OCI-LY7 (cell line): ENCODE measurements at regions not wholly inside any gene's neighbourhood (a gene's known extent, or its start where the extent isn't known, plus 50 kb on each side); places are given as distances from the start of the nearest gene placed in this dataset.

ENCODE experiments used
- BruUV-seq: library from RNA; stranded (reverse); fragments of 400-500 nt; replicated peaks from 2 replicates; lab custom pipeline; 2021; lab: Mats Ljungman, UMichigan
- CTCF ChIA-PET: fragments of 300-600 bp; sonication (Branson Sonifier 250); formaldehyde crosslinking; loops from one replicate; lab custom pipeline; 2022; ENCODE audit warnings: antibody characterized with exemption; ENCODE audit not compliant: unreplicated experiment; lab: Charles Lee
- POLR2A ChIA-PET: fragments of 300-600 bp; sonication (Branson Sonifier 250); formaldehyde crosslinking; loops from one replicate; lab custom pipeline; 2022; ENCODE audit warnings: antibody characterized with exemption; lab: Charles Lee
- DNase-seq: peaks from one replicate; pipeline ENCODE4 v3.0.0-alpha.2; 2015; ENCODE audit warnings: low spot score
- H2AFZ ChIP-seq: fragments of 200-600 bp; sonication (generic), shearing (Covaris generic); 2 replicates; pipeline ENCODE4 v1.6.1; 2014; ENCODE audit warnings: mild to moderate bottlenecking, antibody characterized with exemption, low read length, moderate library complexity
- H3K27ac ChIP-seq: fragments of 200-600 bp; sonication (generic); 2 replicates; pipeline ENCODE4 v1.5.1; 2014; ENCODE audit warnings: mixed run types, low read depth, mild to moderate bottlenecking, moderate library complexity, low read length, inconsistent platforms; ENCODE audit not compliant: poor library complexity, severe bottlenecking
- H3K36me3 ChIP-seq: fragments of 200-600 bp; sonication (generic); 2 replicates; pipeline ENCODE4 v1.6.1; 2014; ENCODE audit warnings: mild to moderate bottlenecking, antibody characterized with exemption, low read length, moderate library complexity, mixed read lengths; ENCODE audit not compliant: insufficient read depth
- H3K4me1 ChIP-seq: fragments of 200-600 bp; sonication (generic); 2 replicates; pipeline ENCODE4 v1.5.1; 2014; ENCODE audit warnings: mild to moderate bottlenecking, low read length; ENCODE audit not compliant: insufficient read depth, poor library complexity, severe bottlenecking
- H3K4me2 ChIP-seq: fragments of 200-600 bp; sonication (generic); 2 replicates; pipeline ENCODE4 v1.6.1; 2014; ENCODE audit warnings: mild to moderate bottlenecking, low read length
- H3K4me3 ChIP-seq: fragments of 200-600 bp; sonication (generic); 2 replicates; pipeline ENCODE4 v1.5.1; 2014; ENCODE audit warnings: mild to moderate bottlenecking, low read depth, low read length; ENCODE audit not compliant: poor library complexity, severe bottlenecking
- H3K79me2 ChIP-seq: fragments of 200-600 bp; sonication (generic); 2 replicates; pipeline ENCODE4 v1.6.1; 2016; ENCODE audit warnings: low read depth, mild to moderate bottlenecking, low read length, moderate library complexity, mixed read lengths; ENCODE audit not compliant: insufficient read depth
- H3K9me2 ChIP-seq: fragments of 200-600 bp; sonication (generic); 2 replicates; pipeline ENCODE4 v1.6.1; 2016; ENCODE audit warnings: mild to moderate bottlenecking, low read length, mixed read lengths; ENCODE audit not compliant: insufficient read depth
- H3K9me3 ChIP-seq: fragments of 200-600 bp; sonication (generic); 2 replicates; pipeline ENCODE4 v1.6.1; 2014; ENCODE audit warnings: mild to moderate bottlenecking, mixed run types, low read length, mixed read lengths
- H4K20me1 ChIP-seq: fragments of 200-600 bp; sonication (generic); 2 replicates; pipeline ENCODE4 v1.6.1; 2014; ENCODE audit warnings: mild to moderate bottlenecking, antibody characterized with exemption, low read length, moderate library complexity, mixed read lengths; ENCODE audit not compliant: insufficient read depth
- EZH2phosphoT487 ChIP-seq: fragments of 200-600 bp; sonication (generic); IDR thresholded peaks from 2 replicates; pipeline ENCODE4 v1.6.1; 2018; ENCODE audit warnings: low read depth, borderline replicate concordance, mild to moderate bottlenecking, mixed run types, antibody characterized with exemption, low read length, moderate library complexity, mixed read lengths
- intact Hi-C: fragments of 100-400 bp; cut with micrococcal nuclease; formaldehyde crosslinking; loops from one replicate; pipeline ENCODE4 v1.10.0; 2022; ENCODE audit not compliant: unreplicated experiment
- TF ChIP-seq, protein P1 (sequence below): fragments of 200-600 bp; sonication (generic); conservative IDR thresholded peaks from 2 replicates; pipeline ENCODE4 v1.5.1; 2014; ENCODE audit warnings: mild to moderate bottlenecking, antibody characterized with exemption, low read length, moderate library complexity, mixed read lengths

DNA sequence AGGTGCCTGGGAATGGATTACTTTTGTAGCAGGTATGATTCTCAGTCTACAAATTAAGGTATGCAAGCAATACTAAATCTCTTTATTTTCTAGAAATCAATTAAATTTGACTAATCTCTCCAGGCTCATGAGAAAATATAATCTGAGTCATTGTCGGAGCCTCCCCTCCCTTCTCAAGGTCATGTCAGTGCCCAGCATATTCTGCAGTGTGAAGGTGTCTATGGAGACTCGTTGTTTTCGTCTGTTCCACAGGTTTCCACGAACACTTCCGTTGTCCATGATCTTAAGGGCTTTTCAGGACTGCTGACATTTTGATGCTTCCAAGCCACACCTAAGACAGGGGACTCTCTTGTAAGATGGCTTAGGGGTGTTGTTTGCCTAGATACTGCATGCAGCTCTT, 56.6 kb upstream of the SCOC start:
- TF ChIP-seq EZH2phosphoT487 = no peak
- TF ChIP-seq, protein P1, sequence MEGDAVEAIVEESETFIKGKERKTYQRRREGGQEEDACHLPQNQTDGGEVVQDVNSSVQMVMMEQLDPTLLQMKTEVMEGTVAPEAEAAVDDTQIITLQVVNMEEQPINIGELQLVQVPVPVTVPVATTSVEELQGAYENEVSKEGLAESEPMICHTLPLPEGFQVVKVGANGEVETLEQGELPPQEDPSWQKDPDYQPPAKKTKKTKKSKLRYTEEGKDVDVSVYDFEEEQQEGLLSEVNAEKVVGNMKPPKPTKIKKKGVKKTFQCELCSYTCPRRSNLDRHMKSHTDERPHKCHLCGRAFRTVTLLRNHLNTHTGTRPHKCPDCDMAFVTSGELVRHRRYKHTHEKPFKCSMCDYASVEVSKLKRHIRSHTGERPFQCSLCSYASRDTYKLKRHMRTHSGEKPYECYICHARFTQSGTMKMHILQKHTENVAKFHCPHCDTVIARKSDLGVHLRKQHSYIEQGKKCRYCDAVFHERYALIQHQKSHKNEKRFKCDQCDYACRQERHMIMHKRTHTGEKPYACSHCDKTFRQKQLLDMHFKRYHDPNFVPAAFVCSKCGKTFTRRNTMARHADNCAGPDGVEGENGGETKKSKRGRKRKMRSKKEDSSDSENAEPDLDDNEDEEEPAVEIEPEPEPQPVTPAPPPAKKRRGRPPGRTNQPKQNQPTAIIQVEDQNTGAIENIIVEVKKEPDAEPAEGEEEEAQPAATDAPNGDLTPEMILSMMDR = no peak
- Histone ChIP-seq H3K4me1 (no peaks in the 10 kb centered on the region), H3K9me3 (no peaks in the 10 kb centered on the region), H3K9me2 (no peaks in the 10 kb centered on the region), H3K36me3 (no peaks in the 10 kb centered on the region), H3K79me2 (no peaks in the 10 kb centered on the region), H3K4me3 (no peak overlapping the region), H2AFZ (no peak overlapping the region), H3K4me2 (no peak overlapping the region), H3K27ac (no peak overlapping the region), H4K20me1 (no peaks in the 10 kb centered on the region)
- no TSS peak for BruUV-seq
- ChIA-PET CTCF (no interaction called here), POLR2A (no interaction called here)
- DNase-seq = no peak
- intact Hi-C loops = no loop called here

DNA sequence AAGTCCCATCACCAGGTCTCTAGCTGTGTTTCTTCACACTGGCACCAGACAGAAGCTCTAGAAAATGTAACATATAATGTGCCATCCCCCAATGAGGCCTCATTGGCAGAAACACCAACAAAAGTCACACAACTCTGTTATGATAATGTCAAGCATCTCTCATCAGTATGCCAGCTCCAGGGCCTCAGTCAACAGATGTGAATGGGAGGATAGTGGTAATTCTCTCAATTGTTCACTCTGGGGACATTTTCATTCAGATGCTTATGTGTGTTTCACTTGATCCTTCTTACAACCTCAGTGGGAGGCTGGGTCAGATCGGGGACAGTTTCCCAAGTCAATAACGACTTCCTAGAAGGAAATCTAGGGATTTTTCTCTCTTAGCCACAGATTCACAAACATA, 57.5 kb upstream of the SCOC start:
- no peak for DNase-seq
- H3K36me3 ChIP-seq = no peaks in the 10 kb centered on the region
- intact Hi-C loops = no loop called here
- no peak overlapping the region for H3K27ac ChIP-seq
- TF ChIP-seq, protein P1 = no peak
- TF ChIP-seq EZH2phosphoT487 = no peak
- no peaks in the 10 kb centered on the region for H3K79me2 ChIP-seq
- H4K20me1 ChIP-seq = no peaks in the 10 kb centered on the region
- ChIA-PET CTCF (no interaction called here), POLR2A (interaction anchor here (0.6 to 0.8 kb wide), 2 partner anchors 70 to 233 kb away, joined by 3 read pairs; no protein-coding TSS in a partner anchor)
- BruUV-seq = no TSS peak
- H3K4me1 ChIP-seq = no peaks in the 10 kb centered on the region
- H3K9me3 ChIP-seq = no peaks in the 10 kb centered on the region
- H2AFZ ChIP-seq = no peak overlapping the region
- no peak overlapping the region for H3K4me3 ChIP-seq
- H3K4me2 ChIP-seq = no peak overlapping the region
- no peaks in the 10 kb centered on the region for H3K9me2 ChIP-seq

DNA sequence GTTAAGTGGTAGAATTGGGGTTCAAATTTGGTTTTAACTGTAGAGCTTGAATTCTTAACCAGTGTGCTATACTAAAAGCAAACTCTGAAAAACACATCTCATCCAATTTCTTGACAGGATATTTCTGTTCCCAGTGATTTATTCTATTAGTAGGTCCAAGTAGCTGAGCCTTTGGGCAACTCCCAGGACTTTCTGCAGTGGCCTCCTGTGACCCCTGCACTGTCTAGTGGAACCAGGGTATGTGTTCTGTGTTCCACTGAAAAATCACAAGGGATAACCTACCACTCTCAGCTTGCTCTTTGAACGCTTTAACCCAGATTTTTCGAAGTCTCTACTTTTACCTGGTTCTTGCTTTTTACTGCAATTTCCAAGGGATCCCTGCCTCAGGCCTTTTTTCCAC, 58.0 kb upstream of the SCOC start:
- H3K79me2 ChIP-seq = no peaks in the 10 kb centered on the region
- DNase-seq = no peak
- H3K4me1 ChIP-seq = no peaks in the 10 kb centered on the region
- no peak overlapping the region for H3K4me2 ChIP-seq
- POLR2A ChIA-PET = interaction anchor here (0.8 kb wide), 1 partner anchor 71 kb away, joined by 3 read pairs; no protein-coding TSS in a partner anchor
- H3K27ac ChIP-seq = no peak overlapping the region
- TF ChIP-seq, protein P1 = no peak
- no peak for TF ChIP-seq EZH2phosphoT487
- H3K9me2 ChIP-seq = no peaks in the 10 kb centered on the region
- no peak overlapping the region for H2AFZ ChIP-seq
- H3K36me3 ChIP-seq = no peaks in the 10 kb centered on the region
- intact Hi-C loops = no loop called here
- no peak overlapping the region for H3K4me3 ChIP-seq
- H3K9me3 ChIP-seq = no peaks in the 10 kb centered on the region
- BruUV-seq = no TSS peak
- CTCF ChIA-PET = no interaction called here
- no peaks in the 10 kb centered on the region for H4K20me1 ChIP-seq
